ENCODE measurements at regions not wholly inside any gene's neighbourhood (a gene's known extent, or its start where the extent isn't known, plus 50 kb on each side); places are given as distances from the start of the nearest gene placed in this dataset.

DNA sequence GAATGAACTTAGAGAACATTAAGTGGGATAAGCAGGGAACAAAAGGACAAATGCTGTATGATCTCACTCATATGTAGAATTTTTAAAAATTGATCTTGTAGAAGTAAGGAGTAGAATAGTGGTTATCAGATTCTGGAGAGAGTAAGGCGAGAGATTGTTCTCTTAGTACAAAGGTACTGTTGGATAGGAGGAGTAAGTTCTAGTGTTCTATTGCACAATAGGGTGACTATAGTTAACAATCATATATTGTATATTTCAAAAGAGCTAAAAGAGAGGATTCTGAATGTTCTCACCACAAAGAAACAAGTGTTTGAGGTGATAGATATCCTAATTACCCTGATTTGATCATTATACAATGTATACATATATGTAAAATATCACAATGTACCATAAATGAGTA, 735.9 kb downstream of the NCAM2 start:
- TF ChIP-seq JUN (CRISPR knock-in tag; IDR thresholded peaks at IDR 0.05) (no peak), HMGA2 (CRISPR knock-in tag; IDR thresholded peaks at IDR 0.05) (no peak), CREB1 (CRISPR knock-in tag; IDR thresholded peaks at IDR 0.05) (no peak), FOXJ3 (CRISPR knock-in tag; IDR thresholded peaks at IDR 0.05; ENCODE audit: borderline replicate concordance) (no peak), SP1 (CRISPR knock-in tag; conservative IDR thresholded peaks at IDR 0.05) (no peak), TP53 (CRISPR knock-in tag; IDR thresholded peaks at IDR 0.05) (no peak)
- TF ChIP-seq, protein P1, sequence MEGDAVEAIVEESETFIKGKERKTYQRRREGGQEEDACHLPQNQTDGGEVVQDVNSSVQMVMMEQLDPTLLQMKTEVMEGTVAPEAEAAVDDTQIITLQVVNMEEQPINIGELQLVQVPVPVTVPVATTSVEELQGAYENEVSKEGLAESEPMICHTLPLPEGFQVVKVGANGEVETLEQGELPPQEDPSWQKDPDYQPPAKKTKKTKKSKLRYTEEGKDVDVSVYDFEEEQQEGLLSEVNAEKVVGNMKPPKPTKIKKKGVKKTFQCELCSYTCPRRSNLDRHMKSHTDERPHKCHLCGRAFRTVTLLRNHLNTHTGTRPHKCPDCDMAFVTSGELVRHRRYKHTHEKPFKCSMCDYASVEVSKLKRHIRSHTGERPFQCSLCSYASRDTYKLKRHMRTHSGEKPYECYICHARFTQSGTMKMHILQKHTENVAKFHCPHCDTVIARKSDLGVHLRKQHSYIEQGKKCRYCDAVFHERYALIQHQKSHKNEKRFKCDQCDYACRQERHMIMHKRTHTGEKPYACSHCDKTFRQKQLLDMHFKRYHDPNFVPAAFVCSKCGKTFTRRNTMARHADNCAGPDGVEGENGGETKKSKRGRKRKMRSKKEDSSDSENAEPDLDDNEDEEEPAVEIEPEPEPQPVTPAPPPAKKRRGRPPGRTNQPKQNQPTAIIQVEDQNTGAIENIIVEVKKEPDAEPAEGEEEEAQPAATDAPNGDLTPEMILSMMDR (IDR thresholded peaks at IDR 0.05), result no peak
- TF ChIP-seq, protein P2, sequence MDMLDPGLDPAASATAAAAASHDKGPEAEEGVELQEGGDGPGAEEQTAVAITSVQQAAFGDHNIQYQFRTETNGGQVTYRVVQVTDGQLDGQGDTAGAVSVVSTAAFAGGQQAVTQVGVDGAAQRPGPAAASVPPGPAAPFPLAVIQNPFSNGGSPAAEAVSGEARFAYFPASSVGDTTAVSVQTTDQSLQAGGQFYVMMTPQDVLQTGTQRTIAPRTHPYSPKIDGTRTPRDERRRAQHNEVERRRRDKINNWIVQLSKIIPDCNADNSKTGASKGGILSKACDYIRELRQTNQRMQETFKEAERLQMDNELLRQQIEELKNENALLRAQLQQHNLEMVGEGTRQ (CRISPR knock-in tag; IDR thresholded peaks at IDR 0.05), result no peak

All from WTC11 (cell line).